ENCODE measurements at regions not wholly inside any gene's neighbourhood (a gene's known extent, or its start where the extent isn't known, plus 50 kb on each side); places are given as distances from the start of the nearest gene placed in this dataset.
"Not testable (repeated sequence)": the region's sequence is repeated elsewhere in the genome, so short reads cannot be mapped to it uniquely, and the experiment has no call there.

DNA sequence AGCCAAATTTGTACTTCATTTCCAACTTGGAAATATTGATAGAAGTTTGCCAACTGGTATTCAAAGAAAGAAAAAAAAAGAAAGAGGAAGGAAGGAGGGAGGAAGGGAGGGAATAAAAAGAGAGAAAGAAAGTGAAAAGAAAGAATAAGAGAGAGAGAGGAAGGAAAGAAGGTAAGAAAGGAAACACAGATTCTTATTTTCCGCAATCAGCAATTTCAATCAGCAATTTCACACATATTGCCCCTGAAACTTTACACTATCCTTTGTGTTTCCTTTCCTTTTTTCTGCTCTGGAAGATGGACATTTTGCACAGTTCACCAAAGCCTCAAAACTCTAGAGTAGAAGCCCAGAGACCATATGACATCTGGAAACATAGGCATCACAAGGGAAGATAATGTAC lies 888.1 kb downstream of the REEP3 start:
- DNase-seq (ENCODE audit: low read depth in 2 of 2), result no peak

DNA sequence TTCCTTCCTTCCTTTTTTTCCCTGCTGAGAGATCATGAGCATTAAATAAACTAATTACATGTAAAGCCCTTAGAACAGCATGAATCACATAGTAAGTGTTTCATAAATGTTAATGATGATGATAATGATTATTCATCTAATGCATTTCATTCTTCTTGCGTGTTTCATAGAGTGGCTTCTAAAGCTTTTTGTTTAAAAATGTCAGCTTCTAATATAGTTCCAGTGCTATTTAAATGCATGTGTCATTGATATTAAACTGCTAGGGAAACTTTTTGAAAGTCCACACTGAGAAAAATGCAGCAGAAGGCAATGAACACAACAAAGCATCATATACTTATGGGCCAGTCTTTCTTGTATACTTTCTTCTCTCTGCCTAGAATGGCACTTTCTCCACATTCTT lies 894.8 kb downstream of the REEP3 start:
- no peak for DNase-seq (ENCODE audit: low read depth in 2 of 2)

DNA sequence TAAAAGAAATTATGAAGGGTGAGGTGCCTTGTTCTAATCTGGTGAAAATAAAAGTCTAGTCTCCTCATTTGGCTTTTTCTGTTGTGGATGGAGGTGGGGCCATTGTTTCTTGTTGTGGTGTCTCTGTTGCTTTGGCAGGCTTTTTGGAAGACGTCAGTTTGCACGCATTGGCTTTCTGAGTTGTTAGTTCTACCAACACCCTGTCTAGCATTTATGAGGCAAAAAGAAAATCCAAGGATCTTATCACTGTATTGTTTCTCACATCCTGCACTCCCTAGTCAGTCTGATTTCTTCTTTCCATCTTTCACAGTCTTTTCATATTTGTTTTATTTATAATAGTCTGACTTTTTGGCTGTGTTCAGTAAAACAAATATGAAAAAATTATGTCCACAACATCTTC lies 898.3 kb downstream of the REEP3 start:
- no peak for DNase-seq (ENCODE audit: low read depth in 2 of 2)

DNA sequence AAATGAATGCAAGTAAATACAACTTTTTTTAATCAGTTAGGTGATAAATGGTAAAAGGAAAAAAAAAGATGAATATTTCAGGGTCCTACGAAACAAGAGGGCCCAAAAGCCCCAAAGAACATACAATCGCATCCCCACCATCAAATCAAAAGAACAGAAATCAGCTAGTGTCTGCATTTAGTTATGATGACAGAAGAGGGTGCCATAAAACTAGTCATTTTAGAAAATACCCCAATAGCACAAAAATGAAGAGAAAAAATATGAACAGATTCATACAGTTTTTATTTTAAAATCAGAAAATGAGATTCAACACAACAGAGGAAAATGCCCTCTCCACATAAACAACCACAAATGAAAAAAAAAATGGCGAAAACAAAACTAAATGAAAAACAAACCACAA lies 905.5 kb downstream of the REEP3 start:
- no peak for DNase-seq (ENCODE audit: low read depth in 2 of 2)

DNA sequence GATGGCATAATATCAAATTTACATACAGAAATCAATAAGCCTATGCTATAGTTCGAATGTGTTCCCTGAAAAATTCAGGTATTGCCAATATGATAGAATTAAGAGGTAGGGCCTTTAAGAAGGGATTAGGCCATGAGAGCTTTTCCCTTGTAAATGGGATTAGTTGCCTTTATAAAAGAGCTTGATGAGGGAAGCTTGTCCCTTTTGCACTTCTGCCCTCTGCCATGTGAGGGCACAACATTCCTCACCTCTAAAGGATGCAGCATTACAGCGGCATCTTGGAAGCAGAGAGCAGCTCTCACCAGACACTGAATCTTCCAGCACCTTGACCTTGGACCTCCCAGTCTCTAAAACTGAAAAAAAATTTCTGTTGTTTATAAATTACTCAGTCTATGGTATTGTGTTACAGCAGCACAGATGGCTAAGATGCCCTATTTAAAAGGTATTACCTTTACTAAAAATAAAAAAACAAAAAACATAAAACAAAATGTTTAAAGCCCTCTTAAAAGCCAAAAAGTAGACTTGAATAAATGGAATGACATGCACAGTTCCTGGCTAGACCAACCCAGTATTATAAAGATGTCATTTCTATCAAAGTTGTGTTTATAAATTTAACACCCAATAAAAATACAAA lies 909.6 kb downstream of the REEP3 start:
- DNase-seq (ENCODE audit: low read depth in 2 of 2), result no peak

DNA sequence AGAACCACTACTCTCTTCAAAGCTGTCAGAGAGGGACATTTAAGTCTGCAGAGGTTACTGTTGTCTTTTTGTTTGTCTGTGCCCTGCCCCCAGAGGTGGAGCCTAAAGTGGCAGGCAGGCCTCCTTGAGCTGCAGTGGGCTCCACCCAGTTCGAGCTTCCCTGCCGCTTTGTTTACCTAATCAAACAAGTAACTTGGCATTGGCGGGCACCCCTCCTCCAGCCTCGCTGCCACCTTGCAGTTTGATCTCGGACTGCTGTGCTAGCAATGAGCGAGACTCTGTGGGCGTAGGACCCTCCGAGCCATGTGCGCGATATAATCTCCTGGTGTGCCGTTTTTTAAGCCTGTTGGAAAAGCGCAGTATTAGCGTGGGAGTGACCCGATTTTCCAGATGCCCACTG lies 920.7 kb downstream of the REEP3 start:
- not testable (repeated sequence) for DNase-seq (ENCODE audit: low read depth in 2 of 2)

DNA sequence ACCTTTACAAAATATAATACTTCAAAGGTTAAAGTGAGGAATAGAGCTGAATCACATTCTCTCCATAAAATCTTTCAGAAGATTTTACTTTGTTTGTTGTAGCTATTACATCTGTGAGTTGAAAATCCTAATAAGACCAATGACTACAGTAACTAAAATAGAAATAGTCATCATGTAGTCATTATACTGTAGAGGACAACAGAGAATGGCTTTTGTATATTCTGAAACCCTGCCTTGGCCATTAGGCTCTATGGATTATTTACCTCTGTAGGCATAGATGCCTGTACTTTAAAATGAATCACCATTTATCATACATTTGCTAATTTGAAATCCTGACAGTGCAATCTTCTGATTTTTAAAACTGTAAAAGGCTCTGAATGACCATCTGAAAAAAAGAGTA lies 923.0 kb downstream of the REEP3 start:
- no peak for DNase-seq (ENCODE audit: low read depth in 2 of 2)

DNA sequence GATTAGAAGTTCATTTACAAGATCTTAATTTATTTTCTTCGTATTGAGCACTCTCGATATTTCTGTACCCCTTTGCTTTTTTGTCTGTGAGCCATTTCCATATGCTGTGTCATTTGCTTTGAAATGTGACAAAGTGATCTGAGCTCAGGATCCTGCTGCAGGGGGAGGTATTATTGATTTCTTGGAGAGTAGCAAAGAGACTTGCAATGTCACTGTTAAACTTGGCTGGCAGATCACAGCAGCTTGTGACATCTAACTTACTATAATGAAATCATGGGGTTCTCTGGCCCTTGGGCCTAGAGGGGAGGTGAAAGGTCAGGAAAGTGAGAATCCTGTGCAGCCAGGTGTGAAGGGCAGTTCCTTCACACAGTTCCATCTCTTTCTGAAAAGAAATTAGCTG lies 923.4 kb downstream of the REEP3 start:
- DNase-seq (ENCODE audit: low read depth in 2 of 2), result no peak

DNA sequence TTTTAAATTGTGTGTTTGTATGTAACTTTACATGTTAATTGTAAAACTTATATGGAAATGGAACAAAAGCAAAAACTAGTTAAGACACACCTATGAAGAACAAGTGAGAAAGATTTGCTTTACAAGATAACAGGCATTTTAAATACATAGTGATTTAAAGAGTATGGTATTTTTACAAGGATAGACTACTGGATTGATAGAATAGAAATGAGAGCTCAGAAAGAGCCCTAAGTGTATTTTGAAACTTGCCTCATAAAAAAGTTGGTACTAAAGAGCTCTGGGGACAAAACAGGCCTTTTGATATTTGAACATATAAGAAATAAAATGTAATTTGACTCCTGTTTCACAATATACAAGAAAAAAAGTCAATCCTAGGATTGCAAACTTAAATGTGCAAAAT lies 928.4 kb downstream of the REEP3 start:
- DNase-seq (ENCODE audit: low read depth in 2 of 2), result no peak

DNA sequence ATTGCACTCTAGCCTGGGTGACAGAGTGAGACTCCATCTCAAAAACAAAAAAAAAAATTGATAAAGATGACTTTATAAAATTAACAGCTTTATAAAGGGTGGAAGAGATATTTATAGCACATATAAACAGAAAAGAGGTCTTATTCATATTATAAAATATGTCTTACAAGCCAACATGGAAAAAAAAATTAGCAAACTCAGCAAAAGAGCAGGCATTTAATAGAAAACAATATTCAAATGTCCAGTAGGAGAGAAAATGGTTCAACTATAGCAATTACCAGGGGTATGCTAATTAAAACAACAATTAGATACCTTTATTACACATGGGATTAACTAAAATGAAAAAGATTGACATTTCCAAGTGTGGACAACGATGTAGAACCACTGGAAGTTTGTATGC lies 929.1 kb downstream of the REEP3 start:
- no peak for DNase-seq (ENCODE audit: low read depth in 2 of 2)

DNA sequence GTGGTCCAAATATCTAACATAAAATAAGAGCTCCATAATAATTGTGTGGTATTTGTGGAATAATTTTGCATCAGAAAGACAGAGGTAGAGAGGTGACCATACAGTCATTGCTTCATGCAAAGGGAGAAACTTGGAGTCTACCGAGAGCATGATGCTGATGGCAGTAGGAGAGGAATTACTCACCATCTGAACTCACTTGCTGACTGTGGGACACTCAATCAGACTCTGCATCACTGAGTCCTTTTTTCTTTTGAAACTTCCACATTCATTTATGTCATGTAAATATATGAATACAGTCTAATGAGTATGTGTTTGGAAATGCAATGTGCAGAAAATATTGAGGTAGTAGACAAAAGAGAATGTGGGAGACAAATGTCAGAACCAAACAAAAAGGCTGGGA lies 933.8 kb downstream of the REEP3 start:
- no peak for DNase-seq (ENCODE audit: low read depth in 2 of 2)

DNA sequence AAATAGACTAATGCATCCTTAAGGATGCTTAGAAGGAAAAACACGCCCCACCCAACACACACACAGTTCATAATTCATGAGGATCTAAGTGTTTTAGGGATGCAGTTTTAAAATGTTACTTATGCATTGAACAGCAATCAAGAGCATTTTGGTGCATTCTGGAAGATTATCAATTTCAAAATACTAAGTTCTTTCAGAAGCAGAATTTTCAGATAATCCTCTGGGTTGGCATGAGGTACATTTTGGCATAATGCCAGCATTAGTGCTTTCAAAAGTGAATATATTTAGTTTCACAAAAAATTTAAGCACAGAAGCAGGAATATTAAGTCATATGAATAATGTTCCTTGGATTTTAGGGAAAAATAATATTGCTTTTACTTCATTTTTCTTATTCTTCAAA lies 937.1 kb downstream of the REEP3 start:
- no peak for DNase-seq (ENCODE audit: low read depth in 2 of 2)

DNA sequence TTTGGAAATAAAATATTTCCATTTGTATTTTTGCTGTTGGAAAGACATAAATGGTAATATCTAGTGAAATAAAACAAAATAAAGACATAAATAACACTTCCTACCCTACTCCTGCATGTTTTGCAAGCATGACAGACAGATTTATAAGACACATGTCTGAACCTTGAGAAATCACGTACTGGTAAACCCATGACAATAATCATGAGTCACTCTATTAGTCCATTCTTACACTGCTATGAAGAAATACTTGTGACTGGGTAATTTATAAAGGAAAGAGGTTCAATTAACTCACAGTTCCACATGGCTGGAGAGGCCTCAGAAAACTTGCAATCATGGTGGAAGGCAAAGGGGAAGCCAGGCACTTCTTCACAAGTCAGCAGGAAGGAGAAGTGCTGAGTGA lies 942.2 kb downstream of the REEP3 start:
- DNase-seq (ENCODE audit: low read depth in 2 of 2), result no peak

DNA sequence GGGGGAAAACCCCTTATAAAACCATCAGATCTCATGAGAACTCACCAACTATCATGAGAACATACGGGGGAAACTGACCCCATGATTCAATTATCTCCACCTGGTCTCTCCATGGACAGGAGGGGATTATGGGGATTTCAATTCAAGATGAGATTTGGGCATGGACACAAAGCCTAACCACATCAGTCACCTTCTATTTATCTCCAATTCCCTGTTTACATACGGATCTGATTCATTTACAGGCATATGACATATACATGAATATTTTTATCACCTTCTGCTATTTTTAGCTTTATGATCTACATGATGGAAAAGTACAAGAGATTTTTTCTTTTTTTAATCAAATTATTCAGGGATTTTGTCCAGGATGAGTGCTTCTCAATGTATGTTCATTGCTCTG lies 944.5 kb downstream of the REEP3 start:
- DNase-seq (ENCODE audit: low read depth in 2 of 2), result no peak

DNA sequence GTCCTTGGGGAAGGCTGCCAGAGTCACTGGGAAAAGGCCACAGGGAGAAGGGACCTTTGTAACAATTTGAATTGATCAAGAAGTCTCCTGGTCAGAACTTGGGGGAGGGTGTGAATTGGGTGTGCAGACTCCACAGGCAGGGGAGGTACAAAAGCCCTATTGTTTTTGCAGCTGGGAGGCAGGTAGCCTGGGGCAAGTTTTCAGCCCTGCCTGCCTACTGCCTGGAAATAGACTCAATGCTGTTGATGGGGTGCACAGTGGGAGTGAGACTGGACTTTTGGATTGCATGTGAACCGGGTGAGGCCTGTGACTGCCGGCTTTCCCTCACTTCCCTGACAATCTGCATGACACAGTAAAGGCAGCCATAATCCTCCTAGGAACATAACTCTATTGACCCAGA lies 947.0 kb downstream of the REEP3 start:
- no peak for DNase-seq (ENCODE audit: low read depth in 2 of 2)

DNA sequence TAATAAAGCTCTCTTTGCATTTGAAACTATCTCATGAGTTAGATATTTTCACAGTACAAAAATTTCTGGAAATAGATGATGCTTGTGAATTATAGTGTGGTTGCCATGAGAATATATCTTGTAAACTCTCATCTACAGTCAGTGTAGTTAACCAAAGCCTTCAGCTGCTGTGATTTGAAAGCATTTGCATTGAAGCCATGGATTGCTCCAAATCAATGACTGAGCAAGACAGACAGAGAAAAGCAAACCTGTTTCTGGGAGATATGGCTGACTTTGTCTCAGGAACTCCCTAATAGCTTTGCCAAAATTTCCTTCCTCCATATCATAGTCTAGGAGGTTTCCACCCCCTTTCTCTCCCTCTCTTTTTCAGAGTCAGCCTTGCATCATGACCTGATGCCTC lies 955.3 kb downstream of the REEP3 start:
- DNase-seq (ENCODE audit: low read depth in 2 of 2), result no peak

DNA sequence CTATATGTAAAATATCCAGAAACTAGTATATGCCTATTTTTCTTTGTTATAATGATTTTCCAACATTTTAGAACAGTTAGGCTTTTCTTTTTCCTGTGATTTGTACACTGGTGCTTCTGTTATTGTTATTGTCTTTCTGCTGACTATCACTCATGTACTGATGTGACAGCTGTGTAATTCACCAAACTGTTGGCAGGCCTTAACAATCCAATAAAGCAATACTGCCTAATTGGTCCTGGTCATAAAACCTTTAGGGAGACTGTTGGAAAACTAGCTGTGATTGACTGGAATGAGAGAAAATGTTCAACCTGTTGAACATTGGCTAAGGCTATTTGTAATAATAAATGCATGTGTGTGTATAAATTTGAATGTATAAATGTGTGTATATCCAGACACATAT lies 956.6 kb downstream of the REEP3 start:
- no peak for DNase-seq (ENCODE audit: low read depth in 2 of 2)

DNA sequence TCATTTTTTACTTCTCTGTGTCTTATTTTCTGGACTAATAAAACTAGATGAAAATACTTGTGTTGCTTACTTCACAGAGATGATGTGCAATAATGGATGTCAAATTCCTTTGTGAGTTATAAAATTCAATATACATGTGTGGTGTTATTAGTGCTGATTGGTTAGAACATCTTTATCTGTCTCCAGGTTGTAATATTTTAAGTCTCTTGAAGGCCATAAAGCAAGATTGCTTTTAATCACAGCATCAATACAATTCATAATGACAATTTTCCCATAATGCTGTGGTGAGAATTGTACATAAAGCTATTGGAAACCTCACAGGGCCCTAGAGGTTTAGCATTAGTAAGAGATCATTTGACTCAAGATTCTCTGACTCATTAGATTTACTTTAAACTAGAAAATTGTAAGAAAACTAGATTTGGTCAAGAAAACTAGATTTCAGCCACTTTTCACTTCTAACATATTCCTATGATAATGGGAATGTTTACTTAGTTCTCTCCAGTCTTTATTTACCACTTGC lies 963.7 kb downstream of the REEP3 start:
- no peak for DNase-seq (ENCODE audit: low read depth in 2 of 2)

DNA sequence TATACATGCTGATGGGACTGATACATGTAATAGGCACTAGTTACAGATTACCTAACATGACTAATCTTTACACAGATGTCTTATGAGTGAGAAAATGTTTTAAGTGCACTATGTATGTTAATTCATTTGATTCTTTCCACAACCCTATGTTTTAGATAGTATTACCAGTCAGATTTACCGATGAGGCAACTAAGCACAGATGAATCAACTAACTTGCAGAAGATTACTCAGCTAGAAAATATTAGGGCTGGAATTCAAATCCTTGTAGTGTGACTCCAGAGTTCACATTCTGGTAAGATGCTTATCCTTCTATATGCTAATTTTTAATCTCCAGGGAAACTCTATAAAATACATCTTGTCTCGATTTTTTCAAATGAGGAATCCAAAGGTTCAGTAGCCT lies 964.9 kb downstream of the REEP3 start:
- DNase-seq (ENCODE audit: low read depth in 2 of 2), result no peak

DNA sequence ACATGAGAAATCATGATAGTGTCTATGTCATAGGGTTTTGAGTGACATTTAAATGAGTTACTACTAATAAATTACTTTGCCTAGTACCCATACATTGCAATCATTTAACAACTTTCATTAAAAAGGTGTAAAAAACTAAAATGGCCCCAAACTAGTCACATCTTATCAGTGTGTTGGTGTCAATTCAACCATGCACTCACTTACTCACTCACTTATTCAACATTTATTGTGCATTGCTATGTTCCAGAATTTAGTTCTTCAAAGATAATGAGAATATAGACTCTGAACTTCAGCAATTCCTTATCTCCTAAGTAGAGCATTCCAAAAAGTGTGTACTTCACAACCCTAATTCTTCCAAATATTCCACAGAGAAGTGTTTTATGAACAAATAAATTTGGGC lies 965.7 kb downstream of the REEP3 start:
- DNase-seq (ENCODE audit: low read depth in 2 of 2), result no peak

DNA sequence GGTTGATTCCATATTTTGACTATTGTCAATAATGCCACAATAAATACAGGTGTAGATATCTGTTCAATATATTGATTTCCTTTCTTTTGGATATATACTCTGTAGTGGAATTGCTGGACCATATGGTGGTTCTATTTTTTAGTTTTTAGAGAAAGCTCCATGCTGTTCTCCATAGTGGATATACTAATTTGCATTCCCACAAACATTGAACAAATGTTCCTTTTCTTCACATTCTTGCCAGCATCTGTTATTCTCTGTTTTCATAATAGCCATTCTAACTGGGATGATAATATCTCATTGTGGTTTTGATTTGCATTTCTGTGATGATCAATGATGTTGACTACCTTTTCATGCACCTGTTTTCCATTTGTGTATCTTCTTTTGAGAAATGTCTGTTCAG lies 973.7 kb downstream of the REEP3 start:
- DNase-seq (ENCODE audit: low read depth in 2 of 2), result no peak

DNA sequence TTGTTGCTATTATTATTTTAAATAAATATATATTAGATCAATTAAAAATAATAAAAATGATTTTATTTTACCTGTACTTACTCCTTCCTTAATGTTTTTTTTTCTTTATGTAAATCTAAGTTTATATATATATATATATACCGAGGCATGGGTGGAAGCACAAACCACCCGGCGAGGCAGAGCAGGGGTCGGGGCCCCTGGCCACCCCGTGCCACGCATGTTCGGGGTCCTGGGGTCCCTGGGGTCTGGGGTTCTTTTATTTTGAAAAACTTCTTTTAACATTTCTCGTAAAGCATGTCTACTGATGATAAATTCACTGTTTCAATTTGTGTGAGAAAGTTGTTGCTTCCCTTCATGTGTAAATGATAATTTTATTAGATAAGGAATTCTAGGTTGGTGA lies 976.1 kb downstream of the REEP3 start:
- no peak for DNase-seq (ENCODE audit: low read depth in 2 of 2)

DNA sequence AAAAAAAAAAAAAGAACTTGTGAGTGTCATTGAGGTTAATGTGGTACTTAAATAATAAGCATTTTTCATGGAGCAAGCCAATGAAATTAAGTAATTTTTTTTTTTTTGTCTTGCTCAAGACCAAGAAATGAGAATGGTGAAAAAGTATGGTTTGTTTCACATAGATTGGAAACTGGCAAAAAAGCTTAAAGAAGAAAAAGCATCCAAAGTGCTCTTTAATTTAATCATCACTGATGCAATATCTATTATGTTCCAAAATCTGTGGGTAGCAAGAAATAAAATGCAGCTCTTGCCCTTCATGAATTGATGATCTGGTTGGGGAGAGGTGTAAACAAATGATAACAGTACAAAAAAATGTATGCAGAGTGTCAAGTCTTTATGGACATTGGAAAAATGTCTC lies 980.6 kb downstream of the REEP3 start:
- no peak for DNase-seq (ENCODE audit: low read depth in 2 of 2)

DNA sequence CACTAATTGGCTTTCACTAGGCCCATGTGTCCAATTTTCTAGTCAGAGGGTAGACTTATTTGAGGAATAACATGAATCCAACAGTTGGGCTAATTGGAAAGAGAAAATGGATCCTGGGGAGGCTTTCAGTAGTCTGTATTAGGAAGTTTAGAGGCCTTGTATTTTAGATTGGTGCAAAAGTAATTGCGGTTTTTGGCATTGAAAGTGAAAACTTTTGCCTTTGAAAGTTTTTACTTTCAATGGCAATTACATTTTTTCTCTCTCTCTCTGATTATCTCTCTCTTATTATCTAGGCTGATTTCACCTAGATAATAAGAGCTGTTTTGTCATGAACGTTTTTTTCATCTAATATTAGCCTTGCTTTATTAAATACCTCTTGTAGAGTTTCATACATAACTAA lies 981.7 kb downstream of the REEP3 start:
- no peak for DNase-seq (ENCODE audit: low read depth in 2 of 2)

All from stimulated activated CD4-positive, alpha-beta T cell treated with anti-CD3 and anti-CD28 coated beads, Interleukin-1b, Interleukin-23, amount 100 ng/mL, for 1 hour (primary cell).